ENCODE measurements at regions not wholly inside any gene's neighbourhood (a gene's known extent, or its start where the extent isn't known, plus 50 kb on each side); places are given as distances from the start of the nearest gene placed in this dataset.
"Not testable (repeated sequence)": the region's sequence is repeated elsewhere in the genome, so short reads cannot be mapped to it uniquely, and the experiment has no call there.

DNA sequence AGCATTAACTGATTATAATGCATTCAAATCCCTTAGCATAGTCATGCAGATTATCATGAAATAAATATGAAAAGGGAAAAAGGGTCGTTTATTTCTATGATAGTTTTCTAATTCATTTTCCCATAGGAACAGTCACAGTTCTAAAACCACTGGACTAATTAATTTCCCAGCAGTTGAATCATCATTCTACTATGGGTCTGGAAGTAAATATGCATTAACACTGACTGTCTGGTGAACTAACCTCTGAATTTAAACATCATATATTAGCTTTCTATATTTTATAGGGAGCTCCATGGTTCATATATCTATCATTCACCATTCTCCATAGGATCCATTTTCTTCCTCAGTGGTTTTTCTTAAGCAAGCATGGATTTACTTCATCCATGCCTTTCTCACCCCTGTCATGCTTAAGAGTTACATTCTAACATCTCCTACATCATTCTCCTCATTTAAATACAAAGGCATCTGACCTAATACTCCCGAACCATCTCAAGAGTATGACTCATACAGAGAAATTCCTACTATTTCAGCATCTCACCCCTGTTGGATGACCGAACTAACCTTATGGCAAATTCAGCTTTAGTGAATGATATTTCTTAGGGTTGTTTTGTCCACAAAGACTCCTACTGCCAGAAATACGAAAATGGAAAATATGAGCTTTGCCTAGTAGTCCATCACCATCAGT, 198.7 kb upstream of the ADAMTS3 start:
- no peak for DNase-seq

DNA sequence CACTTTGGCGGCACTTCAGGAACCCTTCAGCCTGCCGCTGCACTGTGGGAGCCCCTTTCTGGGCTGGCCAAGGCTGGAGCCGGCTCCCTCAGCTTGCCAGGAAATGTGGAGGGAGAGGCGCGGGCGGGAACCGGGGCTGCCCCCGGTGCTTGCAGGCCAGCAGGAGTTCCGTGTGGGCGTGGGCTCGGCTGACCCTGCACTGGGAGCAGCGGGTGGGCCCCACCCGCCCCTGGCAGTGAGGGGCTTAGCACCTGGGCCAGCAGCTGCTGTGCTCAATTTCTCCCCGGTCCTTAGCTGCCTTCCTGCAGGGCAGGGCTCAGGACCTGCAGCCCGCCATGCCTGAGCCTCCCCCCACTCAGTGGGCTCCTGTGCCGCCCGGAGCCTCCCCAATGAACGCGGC, 196.8 kb upstream of the ADAMTS3 start:
- DNase-seq, result not testable (repeated sequence)

DNA sequence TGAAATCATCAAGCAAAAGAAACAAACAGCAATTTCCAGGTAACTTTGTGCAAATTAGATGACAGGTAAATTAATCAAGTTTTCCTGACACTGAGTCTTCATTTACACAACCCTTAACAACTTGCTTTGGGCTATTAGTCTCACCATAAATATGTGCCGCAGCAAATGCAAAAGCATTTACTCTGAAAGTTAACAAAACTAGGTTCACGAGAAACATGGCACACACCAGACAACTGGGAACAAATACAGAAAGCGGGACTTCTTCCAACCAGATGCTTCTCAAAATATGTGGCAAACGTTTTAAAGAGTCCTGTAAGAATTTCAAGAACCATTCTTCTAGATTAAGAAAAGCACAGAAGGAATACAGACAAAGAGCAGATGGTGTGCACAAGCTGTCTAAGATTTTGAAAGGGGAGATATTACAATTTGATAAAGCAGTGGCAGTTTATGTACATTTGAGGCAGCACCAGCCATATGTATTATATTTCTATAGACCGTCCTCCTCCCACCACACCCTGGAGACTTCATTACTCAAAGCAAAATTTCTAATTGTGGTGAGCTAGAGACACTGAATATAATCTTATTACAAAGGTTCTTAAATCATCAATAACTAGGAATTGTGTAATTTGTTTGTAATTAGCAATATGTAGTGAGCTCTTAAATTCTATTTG, 192.5 kb upstream of the ADAMTS3 start:
- DNase-seq, result no peak

DNA sequence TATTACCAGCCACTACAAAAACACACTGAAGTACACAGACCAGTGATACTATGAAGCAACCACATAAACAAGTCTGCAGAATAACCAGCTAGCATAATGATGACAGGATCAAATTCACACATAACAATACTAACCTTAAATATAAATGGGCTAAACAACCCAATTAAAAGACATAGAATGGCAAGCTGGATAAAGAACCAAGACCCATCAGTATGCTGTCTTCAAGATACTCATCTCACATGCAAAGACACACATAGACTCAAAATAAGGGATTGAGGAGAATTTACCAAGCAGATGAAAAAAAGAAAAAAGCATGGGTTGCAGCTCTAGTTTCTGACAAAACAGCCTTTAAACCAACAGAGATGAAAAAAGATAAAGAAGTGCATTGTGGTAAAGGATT, 184.4 kb upstream of the ADAMTS3 start:
- DNase-seq, result not testable (repeated sequence)

DNA sequence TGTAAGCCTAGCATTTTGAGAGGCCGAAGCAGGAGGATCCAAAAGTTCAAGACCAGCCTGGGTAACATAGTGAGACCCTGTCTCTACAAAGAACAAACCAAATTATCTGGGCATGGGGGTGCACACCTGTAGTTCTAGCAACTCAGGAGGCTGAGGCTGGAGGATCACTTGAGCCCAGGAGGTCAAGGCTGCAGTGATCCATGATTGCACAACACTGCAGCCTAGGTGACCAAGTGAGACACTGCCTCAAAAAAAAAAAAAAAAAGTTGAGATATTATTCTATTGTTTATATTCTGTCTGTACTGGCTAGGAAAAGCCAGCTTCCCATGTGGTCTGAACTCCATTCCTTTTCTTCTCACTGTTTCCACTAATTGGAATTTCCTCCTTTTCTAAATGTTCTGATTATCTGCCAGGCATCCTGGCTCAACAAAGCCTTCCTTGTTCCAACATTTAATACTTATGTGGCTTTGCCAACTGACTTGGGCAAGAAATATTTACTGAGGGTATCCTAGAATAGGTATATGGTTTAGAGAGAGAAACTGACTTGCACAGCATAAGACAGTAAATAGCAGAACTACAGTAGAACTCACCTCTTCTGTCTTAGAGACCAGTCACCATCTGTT, 175.2 kb upstream of the ADAMTS3 start:
- no peak for DNase-seq

DNA sequence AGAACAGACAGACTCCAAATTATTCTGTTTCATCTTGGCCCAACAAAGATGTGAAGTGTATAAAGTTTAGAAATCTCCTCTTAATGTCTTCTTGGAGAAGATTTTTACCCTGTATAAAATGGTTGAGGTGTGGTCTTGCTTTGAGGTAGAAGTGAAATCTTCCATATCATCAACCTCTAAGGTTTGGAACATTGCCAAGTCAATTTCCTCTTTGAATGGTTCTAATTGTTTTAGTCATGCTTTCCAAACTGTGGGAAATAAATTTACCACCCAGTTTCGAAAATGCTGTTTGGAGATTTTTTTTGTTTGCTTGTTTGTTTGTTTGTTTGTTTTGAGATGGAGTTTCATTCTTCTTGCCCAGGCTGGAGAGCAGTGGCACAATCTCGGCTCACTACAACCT, 174.1 kb upstream of the ADAMTS3 start:
- DNase-seq, result no peak

DNA sequence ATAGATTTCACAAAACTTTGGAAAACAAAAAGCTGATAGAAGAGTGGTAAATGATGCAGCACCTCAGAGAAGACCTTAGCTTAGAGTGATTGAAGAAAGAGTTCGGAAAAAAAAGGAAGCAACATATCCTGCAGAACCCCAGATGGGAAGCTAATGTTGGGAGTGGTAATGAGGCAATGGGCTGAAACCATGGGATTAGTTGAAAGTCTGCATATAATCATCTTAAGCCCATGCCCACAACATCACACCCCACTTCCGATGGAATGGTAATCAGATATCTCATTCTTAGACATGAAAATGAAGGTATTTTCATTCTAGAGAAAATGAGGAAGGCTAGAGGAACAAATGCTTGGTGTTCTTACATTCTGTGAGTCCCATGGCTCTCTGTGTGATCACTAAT, 146.3 kb upstream of the ADAMTS3 start:
- DNase-seq, result no peak

DNA sequence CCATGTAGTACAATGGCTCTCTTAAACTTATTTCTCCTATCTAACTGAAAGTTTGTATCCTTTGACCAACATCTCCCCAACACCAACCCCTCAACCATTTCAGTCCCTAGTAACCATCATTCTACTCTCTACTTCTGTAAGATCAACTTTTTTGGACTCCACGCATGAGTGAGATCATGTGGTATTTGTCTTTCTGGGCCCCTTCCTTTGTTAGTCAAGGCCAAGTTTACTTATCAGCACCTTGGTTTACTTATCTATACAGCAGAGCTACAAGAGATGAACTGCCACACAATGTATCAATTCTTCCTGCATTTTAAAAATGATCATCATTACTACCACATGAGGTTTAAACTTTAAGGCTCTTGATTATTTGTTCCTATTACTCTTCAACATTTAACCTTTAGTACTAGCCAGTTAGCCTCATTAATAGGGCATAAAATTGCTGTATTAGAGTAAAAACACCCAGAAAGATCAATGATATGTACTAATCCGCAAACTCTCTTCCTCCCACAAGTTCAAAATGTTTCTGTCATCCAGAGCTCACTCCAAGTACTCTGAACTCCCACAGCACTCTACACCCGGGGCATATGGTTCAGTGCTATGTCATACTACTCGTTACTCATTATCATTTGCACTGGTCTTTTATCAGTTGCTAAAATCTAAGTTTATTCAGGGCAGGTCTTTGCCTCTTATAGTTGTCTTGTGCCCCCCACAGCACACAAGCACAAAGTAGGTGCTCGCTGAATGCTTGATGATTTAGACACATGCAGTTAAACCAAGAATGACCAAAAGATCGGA, 145.7 kb upstream of the ADAMTS3 start:
- DNase-seq, result no peak

DNA sequence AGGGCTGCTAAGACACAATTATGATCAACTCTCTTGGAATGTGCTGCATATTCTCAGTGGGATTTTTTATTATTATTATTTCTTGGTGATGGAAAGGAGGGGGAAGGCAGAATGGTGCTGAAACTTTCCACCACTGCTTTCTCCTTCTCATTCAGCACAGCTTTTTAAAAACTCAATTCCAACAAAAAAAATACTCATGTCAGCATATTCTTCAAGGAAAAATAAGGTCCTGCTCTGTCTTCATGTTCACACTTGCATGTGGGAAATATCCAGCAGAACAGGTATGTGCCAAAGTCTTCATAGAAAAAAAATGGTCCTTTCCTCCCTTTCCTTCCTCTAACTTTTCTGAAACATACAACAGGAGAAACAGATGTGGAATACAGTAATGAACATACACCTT, 144.0 kb upstream of the ADAMTS3 start:
- DNase-seq, result no peak

DNA sequence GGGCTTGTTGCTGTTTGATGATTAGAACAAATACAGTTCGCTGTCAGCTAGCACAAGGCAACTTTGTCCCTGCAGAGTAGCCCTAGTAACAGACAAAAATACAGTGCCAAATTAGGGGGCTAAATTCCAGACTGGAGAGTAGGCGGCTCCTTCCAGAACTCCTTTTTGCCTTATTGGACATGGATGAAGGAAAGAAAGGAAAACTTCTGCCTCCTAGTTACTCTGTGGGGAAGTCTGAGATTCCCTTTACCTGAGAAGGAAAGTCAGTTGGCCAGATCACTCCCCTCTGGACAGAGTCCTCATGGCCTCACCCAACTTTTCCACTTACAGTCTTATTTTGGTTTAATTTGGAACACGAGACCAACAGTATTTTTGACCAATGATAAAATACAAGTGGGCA, 140.5 kb upstream of the ADAMTS3 start:
- no peak for DNase-seq

DNA sequence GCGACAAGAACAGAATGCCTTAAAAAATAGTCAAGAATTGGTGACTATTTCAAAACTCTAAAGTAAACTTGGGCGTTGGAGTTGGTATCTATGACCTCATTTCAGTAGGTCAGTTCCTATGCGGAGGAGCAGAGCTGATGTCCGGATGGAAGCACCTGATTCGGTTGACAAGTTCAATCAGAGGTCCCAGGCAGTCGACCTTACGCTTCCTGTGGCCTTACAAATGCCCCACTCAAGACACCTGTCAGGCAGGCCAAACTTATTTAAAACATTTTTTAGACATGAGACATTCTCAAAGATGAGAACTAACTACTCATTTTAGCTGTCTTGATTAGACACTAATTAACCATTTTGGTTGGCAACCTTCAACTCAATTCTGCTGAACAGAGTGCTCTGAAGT, 137.7 kb upstream of the ADAMTS3 start:
- DNase-seq, result no peak

DNA sequence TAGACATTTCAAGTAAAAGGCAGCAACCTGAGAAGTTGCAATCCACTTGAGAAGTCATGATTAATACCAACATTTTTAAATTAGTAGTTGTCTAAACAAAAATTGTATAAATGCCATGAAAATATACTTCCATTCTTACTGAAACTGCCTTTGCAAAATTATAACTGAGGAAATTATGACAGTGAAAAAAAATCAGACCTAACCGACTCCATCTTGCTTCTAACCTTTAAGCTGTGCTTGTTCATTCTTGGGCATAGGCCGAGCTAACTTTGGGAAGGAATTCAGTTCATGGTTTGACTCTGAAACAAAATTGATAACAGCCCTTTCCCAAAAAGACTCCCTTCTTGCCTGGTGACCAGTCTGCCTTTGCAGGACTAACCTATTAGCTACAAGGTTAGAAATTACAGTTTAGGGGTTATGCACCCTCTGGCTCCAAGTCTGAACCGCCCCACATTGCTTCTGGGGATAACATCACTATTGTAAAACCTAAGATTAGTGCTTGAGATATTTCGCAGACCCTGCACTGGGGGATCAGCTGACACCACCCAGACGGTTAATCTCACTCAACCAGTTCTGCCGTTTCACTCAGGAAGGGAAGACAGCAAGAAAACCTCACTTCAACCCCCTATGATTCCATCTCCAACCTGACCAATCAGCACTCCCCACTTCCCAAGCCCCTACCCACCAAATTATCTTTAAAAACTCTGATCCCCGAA, 136.1 kb upstream of the ADAMTS3 start:
- DNase-seq, result not testable (repeated sequence)

DNA sequence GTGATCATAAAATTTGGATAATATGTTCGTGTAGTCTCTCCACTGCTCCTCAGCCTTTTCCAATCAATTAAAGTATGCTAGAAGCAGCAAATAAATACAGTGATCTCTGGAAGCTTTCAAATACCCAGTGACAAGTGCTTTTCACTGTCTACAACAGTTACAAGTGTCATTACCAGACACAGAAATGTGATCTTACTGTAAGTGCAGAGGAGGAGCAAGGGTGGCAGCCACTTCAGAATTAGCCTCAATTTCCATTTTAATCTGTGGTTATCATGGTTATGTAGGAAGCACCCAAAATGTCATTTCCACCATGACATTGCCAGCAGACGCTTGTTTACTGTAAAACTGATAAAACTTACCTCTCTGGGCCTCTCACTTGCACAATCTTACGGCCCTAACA, 133.9 kb upstream of the ADAMTS3 start:
- DNase-seq, result no peak

DNA sequence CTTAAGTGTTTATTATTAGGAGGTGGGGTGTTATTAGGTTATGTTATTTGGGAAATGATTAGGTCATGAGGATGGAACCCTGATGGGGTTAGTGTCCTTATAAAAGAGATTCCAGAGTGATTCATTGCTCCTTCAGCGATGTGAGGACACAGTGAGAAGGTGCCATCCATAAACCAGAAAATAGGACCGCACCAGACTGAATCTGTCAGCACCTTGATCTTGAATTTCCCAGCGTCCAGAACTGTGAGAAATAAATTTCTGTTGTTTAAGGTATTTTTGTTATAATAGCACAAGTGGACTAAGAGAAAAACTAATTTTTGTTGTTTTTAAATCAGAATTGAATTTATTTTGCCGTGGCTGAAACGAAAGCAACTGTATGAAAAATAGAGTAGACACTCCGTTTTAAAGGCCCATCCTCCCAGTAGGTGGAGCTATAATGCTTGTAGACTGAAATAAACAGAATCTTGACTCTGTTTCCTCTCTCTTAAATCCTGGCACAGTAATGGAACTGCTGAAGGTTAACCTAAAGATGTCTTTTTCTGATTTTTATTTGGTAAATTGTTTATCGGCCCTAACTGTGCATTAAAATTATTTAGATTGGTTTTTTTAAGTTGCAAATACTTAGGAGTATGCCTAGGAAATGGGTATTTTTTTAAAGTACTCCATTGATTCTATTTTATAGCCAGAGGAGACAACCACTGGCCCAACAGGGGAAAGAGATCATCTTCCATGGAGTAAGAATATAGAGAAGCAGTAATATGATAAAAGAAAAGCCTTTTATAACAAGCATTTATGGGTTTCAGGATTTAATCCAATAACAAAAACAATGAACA, 133.2 kb upstream of the ADAMTS3 start:
- peak in 1 of 2 donors; percentile 37 for DNase-seq

DNA sequence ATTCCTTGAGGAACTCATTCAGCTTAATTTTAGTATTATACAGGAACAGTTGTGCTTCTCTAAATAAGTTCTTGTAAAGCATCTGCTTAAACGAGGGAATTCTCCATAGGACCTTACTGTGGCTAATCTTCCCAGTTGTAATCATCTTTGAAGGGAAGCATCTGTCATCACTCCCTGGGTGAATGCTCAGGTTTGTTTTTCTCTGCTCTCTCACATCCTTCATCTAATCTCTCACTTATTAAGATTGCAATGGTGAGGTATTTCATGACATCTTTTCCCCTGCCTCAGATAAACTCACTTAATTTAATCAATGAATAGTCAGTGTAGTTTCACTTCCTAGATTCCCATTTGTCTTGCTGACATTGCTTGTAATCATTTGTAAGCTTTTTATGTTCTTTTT, 121.8 kb upstream of the ADAMTS3 start:
- no peak for DNase-seq

DNA sequence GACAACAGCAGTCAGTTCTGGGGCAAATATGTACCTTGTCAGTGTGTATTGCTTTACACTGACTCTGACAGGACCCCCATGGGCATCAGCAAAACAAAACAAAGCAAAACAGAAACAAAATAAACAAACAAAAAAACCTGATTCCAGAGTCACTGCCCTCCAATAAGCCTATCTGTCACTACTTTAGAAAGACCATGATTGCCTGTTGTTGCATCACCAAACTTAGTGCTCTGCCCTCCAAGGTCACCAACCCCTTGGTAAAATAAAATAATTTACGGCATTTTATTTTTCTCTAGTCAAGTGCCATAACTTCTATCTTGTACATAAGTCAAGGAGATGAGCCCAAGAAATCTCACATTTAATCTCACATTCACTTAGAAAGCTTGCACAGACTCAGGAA, 120.9 kb upstream of the ADAMTS3 start:
- DNase-seq, result no peak

DNA sequence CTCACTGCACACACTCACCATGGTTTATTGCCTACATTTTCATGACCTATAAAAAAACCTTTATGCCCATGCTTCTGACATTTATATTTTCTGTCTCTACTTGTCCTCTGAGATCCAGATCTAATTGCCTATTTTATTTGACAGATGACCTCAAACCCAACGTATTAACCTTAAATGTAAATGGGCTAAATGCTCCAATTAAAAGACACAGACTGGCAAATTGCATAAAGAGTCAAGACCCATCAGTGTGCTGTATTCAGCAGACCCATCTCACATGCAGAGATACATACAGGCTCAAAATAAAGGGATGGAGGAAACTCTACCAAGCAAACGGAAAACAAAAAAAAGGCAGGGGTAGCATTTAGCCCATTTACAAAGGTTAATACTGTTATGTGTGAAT, 117.4 kb upstream of the ADAMTS3 start:
- not testable (repeated sequence) for DNase-seq

DNA sequence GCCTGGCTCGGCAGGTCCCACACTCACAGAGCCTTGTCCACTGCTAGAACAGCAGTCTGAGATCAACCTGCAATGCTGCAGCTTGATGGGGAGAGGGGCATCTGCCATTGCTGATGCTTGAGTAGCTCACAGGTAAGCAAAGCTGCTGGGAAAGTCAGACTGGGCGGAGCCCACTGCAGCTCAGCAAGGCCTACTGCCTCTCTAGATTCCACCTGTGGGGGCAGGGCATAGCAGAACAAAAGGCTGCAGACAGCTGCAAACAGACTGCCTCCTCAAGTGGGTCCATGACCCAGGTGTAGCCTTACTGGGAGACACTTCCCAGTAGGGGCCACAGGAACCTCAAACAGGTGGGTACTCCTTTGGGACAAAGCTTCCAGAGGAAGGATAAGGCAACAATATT, 110.6 kb upstream of the ADAMTS3 start:
- DNase-seq, result no peak

DNA sequence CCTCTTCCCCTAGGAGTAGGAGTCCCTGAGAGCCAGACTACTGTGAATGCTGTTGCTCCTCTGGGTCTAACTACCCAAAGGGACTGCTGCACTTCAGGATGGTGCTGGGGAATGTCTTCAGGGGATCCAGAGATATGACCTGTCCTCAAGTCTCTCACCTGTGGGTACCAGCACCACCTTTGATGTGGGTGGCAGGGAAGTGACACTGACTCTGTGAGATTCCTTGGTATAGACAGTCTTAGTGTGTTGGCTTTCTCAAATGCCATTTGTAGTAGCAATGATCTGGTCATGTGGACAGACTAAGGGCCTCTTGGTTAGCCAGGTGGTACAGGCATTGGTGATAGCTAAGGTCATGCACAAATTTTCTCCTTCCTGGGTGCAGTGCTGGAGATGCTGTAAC, 108.9 kb upstream of the ADAMTS3 start:
- no peak for DNase-seq

DNA sequence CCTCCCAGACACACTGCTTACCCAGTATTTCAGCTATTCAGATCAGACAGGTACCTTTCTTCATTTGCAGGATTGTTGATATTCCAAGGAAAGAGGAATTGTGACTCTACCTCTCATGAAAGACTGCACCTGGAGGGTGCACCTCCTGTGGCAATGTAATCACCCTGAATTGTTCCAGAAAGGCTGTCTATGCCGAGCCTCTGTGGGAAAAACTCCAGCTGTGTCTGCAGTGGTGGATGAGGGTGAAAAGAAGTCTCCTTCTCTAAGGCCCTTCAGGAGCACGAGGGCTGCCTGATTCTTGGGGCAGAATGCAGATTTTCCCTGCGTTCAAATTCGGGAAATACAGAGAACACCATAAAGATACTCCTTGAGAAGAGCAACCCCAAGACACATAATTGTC, 108.2 kb upstream of the ADAMTS3 start:
- DNase-seq, result no peak

DNA sequence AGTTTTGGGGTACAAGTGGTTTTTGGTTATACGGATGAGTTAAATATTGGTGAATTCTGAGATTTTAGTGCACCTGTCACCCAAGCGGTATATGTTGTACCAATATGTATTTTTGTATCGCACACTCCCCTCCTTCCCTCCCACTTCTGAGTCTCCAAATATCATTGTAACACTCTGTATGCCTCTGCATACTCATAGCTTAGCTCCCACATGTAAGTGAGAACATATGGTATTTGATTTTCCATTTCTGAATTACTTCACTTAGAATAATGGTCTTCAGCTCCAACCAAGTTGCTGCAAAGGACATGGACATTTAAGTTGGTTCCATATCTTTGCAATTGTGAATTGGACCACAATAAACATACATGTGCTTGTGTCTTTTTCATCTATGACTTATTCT, 103.0 kb upstream of the ADAMTS3 start:
- no peak for DNase-seq

DNA sequence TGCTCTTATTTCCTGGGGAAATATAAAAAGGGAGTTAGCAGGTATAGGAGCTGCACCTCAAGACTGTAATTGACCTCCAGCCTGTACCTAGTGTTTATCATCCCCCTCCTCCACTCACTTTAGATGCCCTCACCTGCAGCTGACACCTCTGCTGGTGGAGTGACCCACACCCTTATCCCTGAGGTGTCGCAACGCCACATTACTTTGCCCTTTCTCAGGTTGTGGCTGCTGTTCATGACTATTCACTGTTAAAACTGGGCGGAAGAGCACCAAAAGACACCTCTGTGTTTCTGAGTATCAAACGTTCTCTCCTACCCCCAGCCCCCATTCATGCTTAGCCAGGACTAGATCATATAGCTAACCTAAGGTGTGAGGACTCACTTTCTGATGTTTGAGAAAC, 101.5 kb upstream of the ADAMTS3 start:
- DNase-seq, result no peak
